ENCODE measurements at regions not wholly inside any gene's neighbourhood (a gene's known extent, or its start where the extent isn't known, plus 50 kb on each side); places are given as distances from the start of the nearest gene placed in this dataset.

GRCh38 chr11:127238321-127238720, 237.8 kb upstream of the KIRREL3 start:
- no peak for DNase-seq (ENCODE audit: low read depth, low spot score)

- DNase-seq (ENCODE audit: low read depth, low spot score), result no peak
Measured at GRCh38 chr11:127236776-127237175, 236.2 kb upstream of the KIRREL3 start.

GRCh38 chr11:127233998-127234397, 233.4 kb upstream of the KIRREL3 start:
- no peak for DNase-seq (ENCODE audit: low read depth, low spot score)

- DNase-seq (ENCODE audit: low read depth, low spot score), result no peak
Measured at GRCh38 chr11:127230392-127230791, 229.8 kb upstream of the KIRREL3 start.

GRCh38 chr11:127226949-127227348, 226.4 kb upstream of the KIRREL3 start:
- no peak for DNase-seq (ENCODE audit: low read depth, low spot score)

- DNase-seq (ENCODE audit: low read depth, low spot score), result no peak
Measured at GRCh38 chr11:127226380-127226779, 225.8 kb upstream of the KIRREL3 start.

- DNase-seq (ENCODE audit: low read depth, low spot score), result no peak
Measured at GRCh38 chr11:127225619-127226018, 225.0 kb upstream of the KIRREL3 start.

- DNase-seq (ENCODE audit: low read depth, low spot score), result no peak
Measured at GRCh38 chr11:127224276-127224675, 223.7 kb upstream of the KIRREL3 start.

GRCh38 chr11:127223633-127224032, 223.1 kb upstream of the KIRREL3 start:
- DNase-seq (ENCODE audit: low read depth, low spot score), result no peak

GRCh38 chr11:127223026-127223425, 222.5 kb upstream of the KIRREL3 start:
- DNase-seq (ENCODE audit: low read depth, low spot score), result peak; percentile 8

GRCh38 chr11:127219704-127220103, 219.1 kb upstream of the KIRREL3 start:
- DNase-seq (ENCODE audit: low read depth, low spot score), result no peak

GRCh38 chr11:127218275-127218608, 217.7 kb upstream of the KIRREL3 start:
- no peak for DNase-seq (ENCODE audit: low read depth, low spot score)

GRCh38 chr11:127217452-127218274, 217.1 kb upstream of the KIRREL3 start:
- DNase-seq (ENCODE audit: low read depth, low spot score), result no peak

GRCh38 chr11:127205688-127206217, 205.2 kb upstream of the KIRREL3 start:
- DNase-seq (ENCODE audit: low read depth, low spot score), result no peak

- no peak for DNase-seq (ENCODE audit: low read depth, low spot score)
Measured at GRCh38 chr11:127203490-127203889, 202.9 kb upstream of the KIRREL3 start.

- DNase-seq (ENCODE audit: low read depth, low spot score), result no peak
Measured at GRCh38 chr11:127202105-127202504, 201.5 kb upstream of the KIRREL3 start.

- peak; percentile 34 for DNase-seq (ENCODE audit: low read depth, low spot score)
Measured at GRCh38 chr11:127199306-127199801, 198.8 kb upstream of the KIRREL3 start.

GRCh38 chr11:127195501-127196120, 195.0 kb upstream of the KIRREL3 start:
- DNase-seq (ENCODE audit: low read depth, low spot score), result no peak

GRCh38 chr11:127194521-127194920, 194.0 kb upstream of the KIRREL3 start:
- no peak for DNase-seq (ENCODE audit: low read depth, low spot score)

- no peak for DNase-seq (ENCODE audit: low read depth, low spot score)
Measured at GRCh38 chr11:127193950-127194349, 193.4 kb upstream of the KIRREL3 start.

- DNase-seq (ENCODE audit: low read depth, low spot score), result no peak
Measured at GRCh38 chr11:127191689-127192088, 191.1 kb upstream of the KIRREL3 start.

- DNase-seq (ENCODE audit: low read depth, low spot score), result no peak
Measured at GRCh38 chr11:127191261-127191660, 190.7 kb upstream of the KIRREL3 start.
